AG04449 (cell line): ENCODE measurements at regions not wholly inside any gene's neighbourhood (a gene's known extent, or its start where the extent isn't known, plus 50 kb on each side); places are given as distances from the start of the nearest gene placed in this dataset.

Source experiments
- CTCF ChIA-PET: fragments of 350-600 bp; formaldehyde crosslinking; extraction: SDS; loops from one replicate; lab custom pipeline; 2021; ENCODE audit warnings: antibody characterized with exemption; lab: Yijun Ruan, JAX
- POLR2A ChIA-PET: fragments of 400-600, 350-600 bp; formaldehyde crosslinking; extraction: SDS; loops from one replicate; lab custom pipeline; 2020; ENCODE audit warnings: antibody characterized with exemption, inconsistent platforms; lab: Yijun Ruan, JAX
- DNase-seq: peaks from one replicate; pipeline ENCODE4 v3.0.0-alpha.2; 2010; ENCODE audit warnings: low read depth, low spot score
- H3K4me3 ChIP-seq: 2 replicates; pipeline ENCODE4 v1.5.1; 2011; ENCODE audit warnings: low read depth, mild to moderate bottlenecking, control low read depth, low read length
- CTCF ChIP-seq: IDR thresholded peaks from one replicate; pipeline ENCODE4 v1.5.1; 2011; ENCODE audit warnings: mild to moderate bottlenecking, moderate library complexity, low read length, control low read depth, inconsistent platforms; ENCODE audit not compliant: insufficient read depth; ENCODE audit errors: missing control alignments

DNA sequence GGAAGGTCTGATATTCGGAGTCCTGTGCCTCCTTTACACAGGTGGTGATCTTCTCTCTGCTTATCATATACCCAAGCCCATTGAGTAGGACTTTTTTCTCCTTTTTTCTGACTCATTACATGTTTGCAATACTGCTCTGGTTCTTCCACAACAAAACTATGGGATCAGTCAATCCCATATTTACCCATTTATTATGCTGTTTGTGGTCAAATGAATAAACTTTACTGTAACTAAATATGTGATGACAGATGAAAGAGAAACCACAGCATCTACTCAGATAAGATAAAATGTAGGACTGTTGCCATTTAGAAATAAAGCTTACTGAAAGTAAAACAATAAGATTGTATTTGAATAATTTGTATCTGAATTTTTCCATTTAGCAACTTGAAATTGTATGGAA, 958.7 kb upstream of the FAT3 start:
- ChIA-PET CTCF (no interaction called here), POLR2A (no interaction called here)
- H3K4me3 ChIP-seq = no peak overlapping the region
- no peak for DNase-seq
- TF ChIP-seq CTCF = no peak

- ChIA-PET CTCF (no interaction called here), POLR2A (no interaction called here)
- no peak for DNase-seq
- no peak overlapping the region for H3K4me3 ChIP-seq
- no peak for TF ChIP-seq CTCF
Measured at GRCh38 chr11:91264481-91264880, 960.1 kb upstream of the FAT3 start.

DNA sequence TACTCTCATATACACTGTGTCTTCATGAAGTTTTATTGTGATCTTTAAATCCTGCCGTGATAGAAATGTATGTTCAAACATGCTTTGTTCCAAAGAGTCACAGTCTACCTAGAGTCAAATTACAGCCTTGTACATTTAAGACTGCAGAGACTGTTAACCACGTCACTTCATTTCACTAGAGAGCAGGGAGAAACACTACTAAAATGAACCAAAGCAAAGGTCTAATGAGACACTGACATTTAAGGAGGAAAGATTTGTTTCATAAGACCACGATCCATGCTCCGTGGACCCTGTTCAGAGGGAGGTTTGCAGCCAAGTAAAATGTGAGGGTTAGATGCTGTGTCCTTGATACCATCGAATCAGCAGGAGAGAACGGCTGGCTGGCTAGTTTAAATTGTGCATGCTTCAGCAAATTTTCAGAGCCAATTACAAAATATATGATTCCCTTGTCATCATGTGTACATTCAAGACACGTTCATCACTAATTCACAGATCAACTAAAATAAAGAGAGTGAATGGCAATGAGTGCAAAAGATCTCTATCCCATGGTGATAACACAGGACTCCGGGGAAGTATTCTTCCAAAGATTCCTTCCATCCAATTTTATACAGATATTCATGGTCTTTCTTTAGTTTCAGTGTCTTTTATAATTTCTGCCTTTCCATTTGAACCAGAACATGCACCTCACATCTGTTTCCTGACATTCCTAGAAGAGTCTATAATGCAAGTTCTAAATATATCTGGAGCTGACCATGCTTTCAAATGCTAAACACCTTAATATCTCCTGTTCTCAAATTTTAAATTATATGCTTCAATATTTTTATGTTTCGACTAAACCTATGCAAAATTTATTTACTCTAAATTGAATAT, 960.9 kb upstream of the FAT3 start:
- ChIA-PET POLR2A (no interaction called here), CTCF (no interaction called here)
- no peak for TF ChIP-seq CTCF
- H3K4me3 ChIP-seq = no peak overlapping the region
- DNase-seq = no peak

DNA sequence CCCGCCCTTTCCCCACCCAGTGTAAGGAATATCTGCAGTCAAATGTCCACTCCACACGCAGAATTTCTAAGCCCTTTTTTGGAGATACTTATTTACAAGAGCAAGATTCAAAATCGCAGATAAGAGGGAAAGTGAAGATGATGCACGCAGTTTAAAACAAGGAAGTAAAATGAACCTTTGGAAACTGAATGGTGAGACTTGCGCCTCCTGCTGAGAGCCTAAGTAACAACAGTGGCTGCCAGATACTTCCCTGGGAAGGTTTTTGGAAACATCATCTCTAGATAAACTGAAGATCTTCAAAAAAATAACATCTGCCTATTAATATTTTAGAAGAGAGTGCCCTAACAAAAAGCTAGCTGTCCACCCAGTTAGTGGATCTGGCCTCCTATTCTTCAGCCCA, 963.1 kb upstream of the FAT3 start:
- DNase-seq = no peak
- no peak overlapping the region for H3K4me3 ChIP-seq
- ChIA-PET CTCF (no interaction called here), POLR2A (no interaction called here)
- TF ChIP-seq CTCF = no peak

DNA sequence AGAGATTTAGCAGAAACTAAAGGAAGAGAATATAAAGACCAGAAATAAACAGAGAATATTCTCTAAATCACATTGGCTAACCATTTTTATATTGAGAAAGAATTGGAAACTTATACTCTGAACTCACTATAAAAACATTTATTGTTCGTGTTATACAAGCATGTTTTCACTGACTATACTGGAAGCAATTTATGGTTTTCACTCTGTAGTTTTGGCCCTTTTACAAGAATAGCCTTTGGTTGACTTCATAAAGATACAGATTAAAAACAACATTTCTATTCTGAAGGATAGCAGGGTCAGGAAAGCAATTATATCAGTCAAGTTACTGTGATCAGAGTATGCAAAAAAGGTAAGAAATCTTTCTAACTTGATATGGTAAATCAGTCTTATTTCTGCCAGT, 965.7 kb upstream of the FAT3 start:
- no peak for DNase-seq
- H3K4me3 ChIP-seq = no peak overlapping the region
- CTCF ChIA-PET = interaction anchor here (1.0 kb wide), 1 partner anchor 11 kb away, joined by 3 read pairs; no protein-coding TSS in a partner anchor
- no peak for TF ChIP-seq CTCF
- POLR2A ChIA-PET = no interaction called here

- H3K4me3 ChIP-seq = no peak overlapping the region
- DNase-seq = no peak
- ChIA-PET POLR2A (no interaction called here), CTCF (no interaction called here)
- no peak for TF ChIP-seq CTCF
Measured at GRCh38 chr11:91257667-91258066, 967.0 kb upstream of the FAT3 start.
